Prostate gland (tissue), 2 donors: ENCODE measurements at regions not wholly inside any gene's neighbourhood (a gene's known extent, or its start where the extent isn't known, plus 50 kb on each side); places are given as distances from the start of the nearest gene placed in this dataset.

ENCODE experiments used
- DNase-seq: peaks from one replicate; pipeline ENCODE4 v3.0.0-alpha.2; 2019; ENCODE audit warnings: low spot score
- H3K27ac ChIP-seq, 2 donors: fragments of 200-600 bp; sonication (generic); 2 replicates each; pipeline ENCODE4 v1.5.1; 2017 to 2019
- H3K27me3 ChIP-seq: fragments of 200-600 bp; sonication (generic); replicated peaks from 2 replicates; pipeline ENCODE4 v1.5.1; 2019; ENCODE audit not compliant: insufficient read depth
- H3K36me3 ChIP-seq, 2 donors: fragments of 200-600 bp; sonication (generic); 1 replicate in 1 of 2; 2 replicates in 1 of 2; pipeline versions ENCODE4 v1.5.1 to v1.8.1; 2017 to 2019
- H3K4me1 ChIP-seq: fragments of 200-600 bp; sonication (generic); replicated peaks from 2 replicates; pipeline ENCODE4 v1.5.1; 2019
- H3K4me3 ChIP-seq, 2 donors: fragments of 200-600 bp; sonication (generic); 2 replicates each; pipeline ENCODE4 v1.5.1; 2017 to 2019
- H3K9me3 ChIP-seq: fragments of 200-600 bp; sonication (generic); 2 replicates; pipeline ENCODE4 v1.5.1; 2017
- CTCF ChIP-seq, 4 experiments: fragments of 200-600 bp in 2 of 4; fragments of 450-650 bp in 2 of 4; sonication (generic) in 2 of 4; IDR thresholded peaks; 1 replicate in 3 of 4; 2 replicates in 1 of 4; pipeline ENCODE4 v1.5.1; 2016 to 2019; ENCODE audit warnings: antibody characterized with exemption in 4 of 4, mild to moderate bottlenecking in 2 of 4, moderate library complexity in 2 of 4
- POLR2A ChIP-seq: fragments of 450-650 bp; IDR thresholded peaks from one replicate; pipeline ENCODE4 v1.6.1; 2016; ENCODE audit warnings: antibody characterized with exemption, mild to moderate bottlenecking
- POLR2AphosphoS5 ChIP-seq: sonication (generic); formaldehyde crosslinking; IDR thresholded peaks from one replicate; pipeline ENCODE4 v1.6.1; 2017; ENCODE audit warnings: antibody characterized with exemption
- WGBS: methylation state at CpG from one replicate; pipeline ENCODE4 v1.1.5; 2018; 5-methylcytosine and 5-hydroxymethylcytosine counted together
- intact Hi-C: fragments of 100-400 bp; cut with DNase I; formaldehyde crosslinking; loops from one replicate; pipeline ENCODE4 v1.14.2; 2022

- TF ChIP-seq POLR2AphosphoS5 = no peak
- TF ChIP-seq POLR2A = no peak
- no peak for TF ChIP-seq CTCF (IDR thresholded peaks at IDR 0.05)
- intact Hi-C loops = no loop called here
- Histone ChIP-seq H3K27me3 (no peaks in the 10 kb centered on the region), H3K4me3 (no peak overlapping the region), H3K27ac (no peak overlapping the region), H3K9me3 (no peaks in the 10 kb centered on the region), H3K36me3 (no peaks in the 10 kb centered on the region), H3K4me1 (no peaks in the 10 kb centered on the region)
- DNase-seq = no peak
- WGBS = 72% methylated on average over 2 of the region's 2 CpGs
These were observed 942.9 kb downstream of the SQOR start for GRCh38 chr15:46577767-46578166.

GRCh38 chr15:46580487-46580886 lies 945.7 kb downstream of the SQOR start:
- intact Hi-C loops = no loop called here
- WGBS = 70% methylated on average over 2 of the region's 2 CpGs
- no peak overlapping the region for H3K27ac ChIP-seq
- no peaks in the 10 kb centered on the region for H3K9me3 ChIP-seq
- no peak overlapping the region for H3K4me3 ChIP-seq
- no peaks in the 10 kb centered on the region for H3K27me3 ChIP-seq
- no peak for DNase-seq
- H3K36me3 ChIP-seq = no peaks in the 10 kb centered on the region
- TF ChIP-seq POLR2AphosphoS5 (no peak), POLR2A (no peak), CTCF (IDR thresholded peaks at IDR 0.05) (no peak)
- no peaks in the 10 kb centered on the region for H3K4me1 ChIP-seq

GRCh38 chr15:46580924-46581323 lies 946.1 kb downstream of the SQOR start:
- H3K36me3 ChIP-seq = no peaks in the 10 kb centered on the region
- no peaks in the 10 kb centered on the region for H3K4me1 ChIP-seq
- no peak overlapping the region for H3K4me3 ChIP-seq
- WGBS = 90% methylated on average over 2 of the region's 2 CpGs
- DNase-seq = no peak
- intact Hi-C loops = no loop called here
- no peak overlapping the region for H3K27ac ChIP-seq
- H3K27me3 ChIP-seq = no peaks in the 10 kb centered on the region
- no peak for TF ChIP-seq CTCF (IDR thresholded peaks at IDR 0.05)
- no peak for TF ChIP-seq POLR2A
- TF ChIP-seq POLR2AphosphoS5 = no peak
- no peaks in the 10 kb centered on the region for H3K9me3 ChIP-seq

GRCh38 chr15:46589088-46589487 lies 954.3 kb downstream of the SQOR start:
- WGBS = 85% methylated on average over 4 of the region's 4 CpGs
- H3K9me3 ChIP-seq = no peaks in the 10 kb centered on the region
- no peaks in the 10 kb centered on the region for H3K27me3 ChIP-seq
- H3K4me1 ChIP-seq = no peaks in the 10 kb centered on the region
- TF ChIP-seq POLR2AphosphoS5 (no peak), POLR2A (no peak), CTCF (IDR thresholded peaks at IDR 0.05) (no peak)
- intact Hi-C loops = no loop called here
- H3K4me3 ChIP-seq = no peak overlapping the region
- no peak overlapping the region for H3K27ac ChIP-seq
- H3K36me3 ChIP-seq = no peaks in the 10 kb centered on the region
- DNase-seq = no peak

GRCh38 chr15:46591462-46591861 lies 956.6 kb downstream of the SQOR start:
- intact Hi-C loops = no loop called here
- Histone ChIP-seq H3K36me3 (no peaks in the 10 kb centered on the region), H3K4me1 (no peaks in the 10 kb centered on the region), H3K27ac (no peak overlapping the region), H3K27me3 (no peaks in the 10 kb centered on the region), H3K9me3 (no peaks in the 10 kb centered on the region), H3K4me3 (no peak overlapping the region)
- TF ChIP-seq POLR2AphosphoS5 = no peak
- TF ChIP-seq POLR2A = no peak
- TF ChIP-seq CTCF (IDR thresholded peaks at IDR 0.05) = no peak
- DNase-seq = no peak
- 55% methylated on average over 4 of the region's 4 CpGs for WGBS
